Body of pancreas (tissue), 4 donors: ENCODE measurements at regions not wholly inside any gene's neighbourhood (a gene's known extent, or its start where the extent isn't known, plus 50 kb on each side); places are given as distances from the start of the nearest gene placed in this dataset.

Experiments used
- CTCF ChIP-seq, 7 experiments: fragments of 450-650 bp in 4 of 7; fragments of 200-600 bp in 3 of 7; sonication (generic) in 3 of 7; IDR thresholded peaks; one replicate each; pipeline ENCODE4 v1.5.1; 2016 to 2019; ENCODE audit warnings: antibody characterized with exemption in 7 of 7
- POLR2A ChIP-seq, 3 donors: fragments of 450-650 bp; IDR thresholded peaks; one replicate each; pipeline ENCODE4 v1.6.1; 2016; ENCODE audit warnings: antibody characterized with exemption in 3 of 3, mild to moderate bottlenecking in 2 of 3

- TF ChIP-seq CTCF (IDR thresholded peaks at IDR 0.05) (no peak), POLR2A (IDR thresholded peaks at IDR 0.05) (no peak)
These were observed 252.8 kb upstream of the APCDD1 start for GRCh38 chr18:10201659-10202058.
